Stimulated activated naive CD8-positive, alpha-beta T cell treated with anti-CD3 and anti-CD28 coated beads, Interleukin-15, amount 100 ng/mL, for 72 hours (primary cell): ENCODE measurements at regions not wholly inside any gene's neighbourhood (a gene's known extent, or its start where the extent isn't known, plus 50 kb on each side); places are given as distances from the start of the nearest gene placed in this dataset.
"Not testable (repeated sequence)": the region's sequence is repeated elsewhere in the genome, so short reads cannot be mapped to it uniquely, and the experiment has no call there.

Source experiments
- ATAC-seq: fragments of 150-1000 bp; cut with Tn5 transposase; 2 replicates; pipeline ENCODE4 v1.10.0; 2021; ENCODE audit warnings: mild to moderate bottlenecking, moderate library complexity
- DNase-seq, 2 donors: peaks; one replicate each; pipeline ENCODE4 v3.0.0; 2021 to 2022
- H3K27ac Mint-ChIP-seq, 2 donors: one replicate each; pipeline ENCODE4 v1.8.0; 2022; ENCODE audit warnings: mild to moderate bottlenecking in 2 of 2, mixed read lengths in 2 of 2, moderate library complexity in 2 of 2
- H3K27me3 Mint-ChIP-seq: one replicate; pipeline ENCODE4 v1.8.0; 2022; ENCODE audit warnings: mixed read lengths
- H3K4me1 Mint-ChIP-seq: one replicate; pipeline ENCODE4 v1.8.0; 2022; ENCODE audit warnings: mild to moderate bottlenecking, mixed read lengths
- H3K4me3 Mint-ChIP-seq, 2 donors: one replicate each; pipeline ENCODE4 v1.8.0; 2022; ENCODE audit warnings: mild to moderate bottlenecking in 2 of 2, mixed read lengths in 2 of 2, moderate library complexity in 1 of 2
- H3K9me3 Mint-ChIP-seq, 2 donors: one replicate each; pipeline ENCODE4 v1.8.0; 2022; ENCODE audit warnings: mixed read lengths in 2 of 2

DNA sequence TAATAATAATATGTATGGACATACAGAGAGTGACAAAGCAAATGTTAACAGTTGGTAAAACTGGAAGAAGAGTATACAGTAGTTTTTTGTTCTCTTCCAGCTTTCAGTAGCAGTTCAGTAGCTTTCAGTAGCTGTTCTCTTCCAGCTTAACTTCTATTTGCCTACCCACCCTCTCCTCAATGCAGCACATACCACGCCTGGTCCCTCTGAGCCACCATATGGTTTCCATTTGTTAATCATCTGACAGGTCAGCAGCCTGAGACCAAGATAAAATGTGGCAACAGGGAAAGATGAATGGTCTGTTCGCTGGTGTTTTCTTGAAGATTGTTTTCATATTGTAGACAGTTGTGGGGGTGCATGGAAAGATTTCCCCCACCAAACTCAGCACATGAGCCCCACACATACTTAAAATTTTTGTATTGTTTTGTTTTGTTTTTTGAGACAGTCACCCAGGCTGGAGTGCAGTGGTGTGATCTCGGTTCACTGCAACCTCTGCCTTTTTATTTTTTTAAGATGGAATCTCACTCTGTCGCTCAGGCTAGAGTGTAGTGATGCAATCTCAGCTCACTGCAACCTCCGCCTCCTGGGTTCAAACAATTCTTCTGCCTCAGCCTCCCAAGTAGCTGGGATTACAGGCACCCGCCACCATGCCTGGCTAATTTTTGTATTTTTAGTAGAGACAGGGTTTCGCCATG, 56.8 kb downstream of the ATP6V0E2 start:
- H3K4me3 Mint-ChIP-seq, H3K4me1 Mint-ChIP-seq, DNase-seq, H3K27me3 Mint-ChIP-seq, H3K27ac Mint-ChIP-seq, H3K9me3 Mint-ChIP-seq, ATAC-seq: not testable (repeated sequence)

DNA sequence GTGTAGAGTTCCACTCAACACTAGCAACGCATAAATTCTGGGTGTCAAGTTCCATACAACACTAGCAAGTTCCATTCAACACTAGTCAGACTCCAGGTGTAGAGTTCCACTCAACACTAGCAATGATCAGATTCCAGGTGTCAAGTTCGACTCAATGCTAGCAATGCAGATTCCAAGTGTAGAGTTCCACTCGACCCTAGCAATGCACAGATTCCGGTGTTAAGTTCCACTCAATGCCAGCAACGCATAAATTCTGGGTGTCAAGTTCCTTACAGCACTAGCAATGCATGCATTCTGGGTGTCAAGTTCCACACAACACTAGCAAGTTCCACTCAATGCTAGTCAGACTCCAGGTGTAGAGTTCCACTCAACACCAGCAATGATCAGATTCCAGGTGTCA, 60.0 kb downstream of the ATP6V0E2 start:
- H3K4me3 Mint-ChIP-seq, H3K27me3 Mint-ChIP-seq, H3K9me3 Mint-ChIP-seq, ATAC-seq, H3K4me1 Mint-ChIP-seq, DNase-seq, H3K27ac Mint-ChIP-seq: not testable (repeated sequence)

DNA sequence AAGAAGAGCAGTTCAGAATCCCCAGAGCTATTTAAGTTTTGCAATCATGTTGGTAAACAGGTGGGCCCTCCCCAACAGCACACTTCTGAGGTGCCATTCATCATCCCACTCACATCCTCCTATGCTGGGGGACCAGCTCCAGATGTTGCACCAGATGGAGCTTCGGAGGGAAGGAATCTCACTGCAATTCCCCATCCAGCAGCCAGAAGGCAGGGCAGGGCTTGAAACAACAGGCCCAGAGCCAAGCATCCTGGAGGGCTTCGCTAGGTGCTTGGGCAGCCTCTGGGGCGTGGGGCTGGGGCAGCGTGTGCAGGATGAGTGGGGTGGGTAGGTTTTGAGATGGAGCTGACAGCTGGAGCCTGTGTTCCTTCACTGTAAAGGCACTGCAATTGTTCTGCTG, 73.6 kb downstream of the ATP6V0E2 start:
- ATAC-seq, H3K27ac Mint-ChIP-seq, DNase-seq, H3K27me3 Mint-ChIP-seq, H3K9me3 Mint-ChIP-seq, H3K4me3 Mint-ChIP-seq: not testable (repeated sequence)
- peaks cover 13% of the 10 kb centered on the region for H3K4me1 Mint-ChIP-seq

DNA sequence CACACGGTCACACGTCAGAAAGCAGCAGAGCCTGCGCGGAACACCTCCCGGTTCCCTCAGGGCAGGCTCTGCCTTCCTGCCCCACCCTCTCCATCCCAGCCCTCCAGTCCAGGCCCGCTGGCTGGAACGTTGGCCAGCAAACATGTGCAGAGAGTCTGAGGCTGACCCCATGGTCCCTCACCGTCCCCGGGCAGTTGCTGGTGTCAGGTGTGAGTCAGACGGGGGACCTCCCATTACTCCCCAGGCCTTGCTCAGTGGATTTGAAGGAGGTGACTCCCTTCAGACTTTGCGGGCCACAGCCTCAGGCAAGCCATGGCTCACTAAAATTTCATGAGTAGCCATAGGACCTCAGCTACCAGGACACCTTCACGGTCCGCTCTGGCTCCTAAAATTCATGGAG, 74.7 kb downstream of the ATP6V0E2 start:
- not testable (repeated sequence) for H3K9me3 Mint-ChIP-seq, H3K27me3 Mint-ChIP-seq, H3K27ac Mint-ChIP-seq, DNase-seq, ATAC-seq, H3K4me3 Mint-ChIP-seq
- H3K4me1 Mint-ChIP-seq = peaks cover 13% of the 10 kb centered on the region

DNA sequence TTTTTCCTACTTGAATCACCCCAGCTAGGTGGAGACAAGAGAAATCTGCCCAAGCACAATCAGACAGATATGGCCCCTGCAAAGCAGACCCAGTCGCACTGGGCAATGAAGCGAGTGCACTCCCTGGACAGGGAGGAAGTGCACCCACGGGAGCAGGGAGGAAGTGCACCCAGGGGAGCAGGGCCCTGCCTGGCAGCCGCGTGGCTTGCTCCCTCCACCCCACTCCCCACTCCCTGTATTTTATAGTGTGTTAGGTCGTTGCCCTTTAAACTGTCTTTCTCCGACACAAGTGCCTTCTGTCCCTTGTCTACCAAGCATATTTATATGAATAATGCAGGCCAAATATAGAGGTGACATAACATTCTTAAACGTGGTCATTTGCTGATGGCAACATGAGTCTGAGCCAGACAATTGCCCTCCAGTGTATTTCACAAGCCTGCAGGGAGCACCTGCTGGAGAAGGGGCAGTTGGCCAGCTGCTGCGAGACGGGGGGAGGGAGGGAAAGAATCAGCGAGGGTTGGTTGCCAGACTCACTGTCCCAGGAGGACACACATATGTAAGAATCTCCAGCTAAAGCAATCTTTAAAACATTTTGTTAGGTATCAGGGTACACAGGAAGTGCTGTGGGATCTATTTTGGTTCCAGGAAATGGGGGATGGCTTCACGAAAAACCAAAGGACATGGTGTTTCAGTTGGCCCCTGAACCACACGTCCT, 76.3 kb downstream of the ATP6V0E2 start:
- not testable (repeated sequence) for H3K9me3 Mint-ChIP-seq, H3K27me3 Mint-ChIP-seq
- ATAC-seq (peak; percentile 81), DNase-seq (peak; percentile 28 to 39)
- Mint-ChIP-seq H3K27ac (peak overlapping the region in 1 of 2 donors; percentile 83), H3K4me3 (peak overlapping the region in 1 of 2 donors; percentile 18), H3K4me1 (peaks cover 13% of the 10 kb centered on the region)

DNA sequence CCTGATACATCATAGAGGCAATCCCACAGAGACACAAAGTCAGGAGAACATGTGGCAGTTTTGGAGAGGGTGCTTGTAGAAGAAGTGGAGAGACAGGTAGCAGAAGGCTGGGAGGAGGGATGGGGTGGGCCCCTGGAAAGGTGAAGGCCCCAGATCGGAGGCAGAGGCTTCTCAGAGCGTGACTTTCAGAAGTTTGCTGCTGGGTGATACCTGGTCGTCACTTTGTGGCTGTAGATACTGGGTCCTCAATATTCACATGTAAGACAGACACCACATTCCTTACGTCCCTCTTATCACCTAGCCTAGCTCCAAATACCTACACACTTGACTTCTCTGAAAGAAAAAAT, 76.8 kb downstream of the ATP6V0E2 start:
- H3K4me1 Mint-ChIP-seq = peaks cover 13% of the 10 kb centered on the region
- DNase-seq, H3K9me3 Mint-ChIP-seq, H3K27ac Mint-ChIP-seq, H3K27me3 Mint-ChIP-seq, H3K4me3 Mint-ChIP-seq: not testable (repeated sequence)
- ATAC-seq = peak; percentile 47

DNA sequence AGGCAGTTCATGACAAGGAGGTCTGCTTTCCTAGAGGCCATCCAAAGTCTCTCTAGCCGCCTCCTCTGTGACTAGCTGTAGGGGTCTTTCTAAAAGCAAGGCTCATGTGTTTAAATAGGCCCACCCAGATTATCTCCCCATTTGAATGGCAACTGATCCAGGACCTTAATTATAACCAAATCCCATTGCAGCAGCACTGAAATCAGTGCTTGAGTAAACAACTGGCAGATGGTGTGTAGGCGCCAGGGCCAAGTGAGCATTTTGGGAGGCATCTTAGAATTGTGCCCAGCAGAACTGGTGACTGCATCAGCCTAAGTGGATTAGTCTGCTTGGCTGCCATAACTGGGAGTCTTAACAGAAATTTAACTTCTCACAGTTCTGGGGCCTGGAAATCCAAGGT, 77.8 kb downstream of the ATP6V0E2 start:
- not testable (repeated sequence) for H3K27ac Mint-ChIP-seq, H3K9me3 Mint-ChIP-seq, ATAC-seq, H3K4me3 Mint-ChIP-seq, H3K27me3 Mint-ChIP-seq, DNase-seq
- H3K4me1 Mint-ChIP-seq = peaks cover 13% of the 10 kb centered on the region

DNA sequence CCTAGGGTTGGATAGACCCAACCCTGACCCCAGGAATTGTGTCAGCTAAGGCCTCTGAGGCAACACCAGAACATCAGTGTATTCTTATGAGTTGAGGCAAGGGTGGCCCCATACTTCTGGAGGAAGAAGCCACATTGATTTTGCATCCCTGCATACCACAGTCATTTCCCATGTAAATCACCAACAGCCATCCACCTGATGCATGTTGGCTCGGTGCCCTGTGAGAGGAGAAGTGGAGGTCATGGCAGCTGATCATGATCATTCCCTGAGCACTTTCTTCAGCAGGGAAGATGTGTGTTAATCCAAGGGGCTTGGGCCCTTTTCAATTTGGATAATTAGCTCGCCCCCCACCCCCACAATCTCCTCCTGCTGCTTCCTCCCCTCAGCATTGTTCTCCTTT, 85.1 kb downstream of the ATP6V0E2 start:
- not testable (repeated sequence) for H3K27me3 Mint-ChIP-seq, H3K4me3 Mint-ChIP-seq, ATAC-seq, DNase-seq, H3K27ac Mint-ChIP-seq
- Mint-ChIP-seq H3K4me1 (peaks cover 21% of the 10 kb centered on the region), H3K9me3 (peaks cover 12 to 18% of the 10 kb centered on the region in 2 donors)

DNA sequence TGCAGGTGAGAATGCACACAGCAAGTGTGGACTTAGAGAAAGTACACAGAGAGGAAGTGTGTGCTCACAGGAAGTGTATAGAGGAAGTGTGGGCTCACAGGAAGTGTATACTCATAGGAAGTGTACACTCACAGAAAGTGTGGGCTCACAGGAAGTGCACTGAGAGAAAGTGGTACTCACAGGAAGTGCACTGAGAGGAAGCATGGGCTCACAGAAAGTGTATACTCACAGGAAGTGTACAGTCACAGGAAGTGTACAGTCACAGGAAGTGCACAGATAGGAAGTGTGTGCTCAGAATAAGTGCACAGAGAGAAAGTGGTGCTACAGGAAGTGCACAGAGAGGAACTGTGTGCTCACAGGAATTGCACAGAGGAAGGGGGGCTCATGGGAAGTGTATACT, 87.1 kb downstream of the ATP6V0E2 start:
- Mint-ChIP-seq H3K27ac (peak overlapping the region; percentile 48 to 59), H3K9me3 (peaks cover 12 to 18% of the 10 kb centered on the region in 2 donors), H3K4me1 (peaks cover 21% of the 10 kb centered on the region), H3K4me3 (peak overlapping the region; percentile 1 to 7)
- H3K27me3 Mint-ChIP-seq = not testable (repeated sequence)
- DNase-seq = peak in 1 of 2 donors; percentile 17
- peak; percentile 68 for ATAC-seq

DNA sequence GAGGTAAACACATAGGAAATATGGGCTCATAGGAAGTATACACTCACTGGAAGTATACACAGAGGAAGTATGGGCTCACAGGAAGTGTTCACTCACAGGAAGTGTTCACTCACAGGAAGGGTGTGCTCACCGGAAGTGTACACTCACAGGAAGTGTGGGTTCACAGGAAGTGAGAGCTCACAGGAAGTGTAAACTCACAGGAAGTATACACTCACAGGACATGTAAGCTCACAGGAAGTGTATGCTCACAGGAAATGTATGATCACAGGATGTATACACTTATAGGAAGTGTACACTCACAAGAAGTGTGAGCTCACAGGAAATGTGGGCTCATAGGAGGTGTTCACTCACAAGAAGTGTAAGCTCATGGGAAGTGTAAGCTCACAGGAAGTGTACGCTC, 88.1 kb downstream of the ATP6V0E2 start:
- H3K27me3 Mint-ChIP-seq = not testable (repeated sequence)
- peaks cover 12 to 18% of the 10 kb centered on the region in 2 donors for H3K9me3 Mint-ChIP-seq
- H3K4me3 Mint-ChIP-seq = peak overlapping the region in 1 of 2 donors; percentile 37
- H3K27ac Mint-ChIP-seq = peak overlapping the region; percentile 67 to 91
- ATAC-seq (peak; percentile 85), DNase-seq (peak in 1 of 2 donors; percentile 33)
- H3K4me1 Mint-ChIP-seq = peaks cover 21% of the 10 kb centered on the region

DNA sequence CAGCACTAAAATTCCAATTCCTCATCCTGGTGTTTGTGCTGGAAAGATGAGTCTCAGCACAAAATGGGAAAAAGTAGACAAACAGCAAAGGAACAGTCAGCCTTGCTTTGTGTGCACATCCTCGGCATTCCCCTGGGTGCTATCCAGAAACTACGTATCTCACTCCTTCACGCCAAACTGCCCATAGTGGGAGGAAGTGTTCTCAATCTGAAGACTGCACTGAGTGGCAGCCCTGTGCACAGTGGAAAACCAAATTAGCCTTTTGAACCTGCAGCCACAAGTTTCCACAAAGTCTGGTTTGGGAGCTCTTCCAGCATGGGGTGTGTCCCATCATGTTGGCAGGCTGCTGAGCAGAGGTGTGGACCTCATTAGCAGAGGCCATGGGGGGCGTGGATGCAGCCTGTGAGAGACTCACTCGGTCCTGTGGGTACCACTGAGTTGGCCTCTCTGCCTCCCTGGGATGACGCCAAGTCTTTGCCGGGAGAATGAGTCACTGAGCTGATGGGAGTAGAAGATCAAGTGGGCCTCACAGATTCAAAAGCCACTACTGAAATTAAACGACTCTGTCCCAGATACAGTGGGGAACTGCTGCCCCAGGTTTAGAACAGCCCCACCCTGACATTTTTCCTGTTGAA, 89.0 kb downstream of the ATP6V0E2 start:
- peaks cover 21% of the 10 kb centered on the region for H3K4me1 Mint-ChIP-seq

DNA sequence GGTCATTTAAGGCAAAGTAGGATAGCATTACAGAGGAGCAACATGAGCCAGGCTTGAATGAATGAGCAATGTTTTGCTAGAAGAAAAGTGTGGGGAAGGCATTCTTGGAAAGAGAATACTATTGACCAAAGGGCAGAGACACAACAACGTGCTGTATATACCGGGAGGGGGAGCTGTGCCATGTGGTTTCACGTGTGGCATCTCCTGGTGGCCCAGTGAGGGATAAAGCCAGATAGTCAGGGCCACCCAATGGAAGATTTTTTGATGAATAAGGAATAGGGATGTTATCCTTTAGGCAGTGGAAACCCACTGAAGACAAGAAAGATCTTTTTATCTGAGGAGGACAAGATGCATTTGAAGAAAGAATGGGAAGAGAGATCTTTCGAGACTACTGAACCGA, 90.2 kb downstream of the ATP6V0E2 start:
- not testable (repeated sequence) for H3K27ac Mint-ChIP-seq, ATAC-seq, H3K4me3 Mint-ChIP-seq, DNase-seq, H3K27me3 Mint-ChIP-seq
- Mint-ChIP-seq H3K9me3 (peaks cover 12 to 18% of the 10 kb centered on the region in 2 donors), H3K4me1 (peaks cover 21% of the 10 kb centered on the region)

More for the DNA sequence above, 89.0 kb downstream of the ATP6V0E2 start:
- DNase-seq, ATAC-seq, H3K4me3 Mint-ChIP-seq, H3K27me3 Mint-ChIP-seq, H3K27ac Mint-ChIP-seq: not testable (repeated sequence)
- peaks cover 12 to 18% of the 10 kb centered on the region in 2 donors for H3K9me3 Mint-ChIP-seq

DNA sequence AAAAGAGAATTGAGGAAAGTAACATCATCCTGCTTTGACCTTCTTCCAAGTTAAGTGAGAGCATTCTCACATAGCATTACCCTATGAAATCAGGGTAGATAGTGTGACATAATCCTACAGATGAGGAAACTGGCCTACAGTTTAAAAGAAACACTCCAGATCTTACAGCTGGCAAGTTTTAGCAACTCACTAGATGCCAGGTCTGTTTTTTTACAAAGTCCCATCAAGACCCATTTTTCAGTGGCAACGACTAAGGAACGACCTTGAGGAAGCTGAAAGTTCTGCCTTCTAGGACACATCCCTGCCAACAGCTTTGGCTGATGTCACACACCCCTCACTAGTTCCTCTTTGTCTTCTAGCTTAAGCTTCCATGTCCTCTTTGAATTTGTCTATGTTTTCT, 92.7 kb downstream of the ATP6V0E2 start:
- H3K9me3 Mint-ChIP-seq, ATAC-seq, DNase-seq, H3K27me3 Mint-ChIP-seq, H3K4me3 Mint-ChIP-seq, H3K27ac Mint-ChIP-seq: not testable (repeated sequence)
- H3K4me1 Mint-ChIP-seq = peaks cover 11% of the 10 kb centered on the region

DNA sequence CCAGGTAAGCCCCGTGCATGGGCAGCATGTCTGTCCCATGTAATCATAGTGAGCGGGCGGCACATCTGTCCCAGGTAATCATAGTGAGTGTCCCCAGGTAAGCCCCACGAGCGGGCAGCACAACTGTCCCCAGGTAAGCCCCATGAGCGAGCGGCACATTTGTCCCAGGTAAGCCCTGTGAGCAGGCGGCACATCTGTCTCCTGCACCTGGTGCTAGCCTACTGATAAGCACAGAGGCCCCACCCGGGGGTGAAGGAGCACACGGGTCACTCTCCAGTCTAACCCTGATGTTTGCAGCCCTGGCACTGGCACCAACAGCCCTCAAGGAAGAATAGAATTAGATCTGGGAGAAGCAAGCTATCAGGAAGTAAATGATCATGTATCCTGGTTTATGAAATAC, 99.2 kb downstream of the ATP6V0E2 start:
- not testable (repeated sequence) for H3K4me3 Mint-ChIP-seq, ATAC-seq, DNase-seq, H3K9me3 Mint-ChIP-seq, H3K4me1 Mint-ChIP-seq, H3K27me3 Mint-ChIP-seq, H3K27ac Mint-ChIP-seq

DNA sequence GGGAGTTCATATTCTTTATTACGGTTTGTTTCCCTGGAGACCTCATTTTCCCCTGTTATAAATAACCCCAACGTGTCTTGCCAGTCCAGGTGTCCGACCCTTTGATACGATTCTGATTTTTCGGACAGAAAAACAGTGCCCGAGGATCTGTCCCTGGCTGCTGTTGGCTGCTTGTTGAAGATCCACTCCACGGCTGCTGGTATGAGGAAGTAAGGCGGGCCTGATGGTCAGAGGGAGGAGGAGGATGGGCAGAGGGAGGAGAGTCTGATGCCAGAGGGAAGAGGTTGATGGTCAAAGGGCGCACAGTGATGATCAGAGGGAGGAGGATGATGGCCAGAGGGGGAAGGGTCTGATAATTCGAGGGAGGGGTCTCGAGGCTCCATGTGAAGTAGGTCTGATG, 99.9 kb downstream of the ATP6V0E2 start:
- H3K9me3 Mint-ChIP-seq, H3K27me3 Mint-ChIP-seq, H3K4me1 Mint-ChIP-seq, ATAC-seq, DNase-seq, H3K27ac Mint-ChIP-seq, H3K4me3 Mint-ChIP-seq: not testable (repeated sequence)

DNA sequence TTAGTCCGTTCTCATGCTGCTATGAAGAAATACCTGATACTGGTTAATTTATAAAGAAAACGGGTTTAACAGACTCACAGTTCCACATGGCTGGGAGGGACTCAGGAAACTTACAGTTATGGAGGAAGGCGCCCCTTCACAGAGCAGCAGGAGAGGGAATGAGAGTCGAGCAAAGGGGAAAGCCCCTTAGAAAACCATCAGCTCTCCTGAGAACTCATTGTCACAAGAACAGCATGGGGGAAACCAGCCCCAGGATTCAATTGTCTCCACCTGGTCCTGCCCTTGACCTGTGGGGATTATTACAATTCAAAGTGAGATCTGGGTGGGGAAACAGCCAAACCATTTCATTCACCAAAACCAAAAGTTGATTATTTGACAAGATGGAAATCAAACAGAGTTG, 101.8 kb downstream of the ATP6V0E2 start:
- ATAC-seq, H3K27ac Mint-ChIP-seq, H3K9me3 Mint-ChIP-seq, H3K4me3 Mint-ChIP-seq, H3K4me1 Mint-ChIP-seq, DNase-seq, H3K27me3 Mint-ChIP-seq: not testable (repeated sequence)
